ENCODE measurements at regions not wholly inside any gene's neighbourhood (a gene's known extent, or its start where the extent isn't known, plus 50 kb on each side); places are given as distances from the start of the nearest gene placed in this dataset.

GRCh38 chr5:116751684-116752083, 177.1 kb upstream of the SEMA6A start:
- Histone ChIP-seq H3K4me1 (ENCODE audit: control insufficient read depth in 1 of 2, insufficient read depth in 2 of 2, low read length in 2 of 2) (no peaks in the 10 kb centered on the region), H3K27ac (ENCODE audit: low read depth in 1 of 2, low read length in 2 of 2) (no peak overlapping the region)

GRCh38 chr5:116750631-116751580, 176.3 kb upstream of the SEMA6A start:
- Histone ChIP-seq H3K27me3 (ENCODE audit: control insufficient read depth in 1 of 2, insufficient read depth in 2 of 2, low read length in 1 of 2) (no peaks in the 10 kb centered on the region), H3K4me1 (ENCODE audit: control insufficient read depth in 1 of 2, insufficient read depth in 2 of 2, low read length in 2 of 2) (no peaks in the 10 kb centered on the region), H3K4me3 (ENCODE audit: low read length in 2 of 2) (no peak overlapping the region), H3K36me3 (ENCODE audit: control insufficient read depth in 1 of 2, insufficient read depth in 2 of 2, low read length in 1 of 2) (no peaks in the 10 kb centered on the region), H3K27ac (ENCODE audit: low read depth in 1 of 2, low read length in 2 of 2) (no peak overlapping the region), H3K9me3 (ENCODE audit: control insufficient read depth, low read length) (no peaks in the 10 kb centered on the region)
- WGBS, 2 donors: 69 to 79% methylated on average over 2 of the region's 2 CpGs
- no peak for ATAC-seq (ENCODE audit: low FRiP score)
- DNase-seq: no peak
- intact Hi-C loops (cut with DNase I): loop anchor here in 1 of 2 donors (10.0 kb wide), 1 partner anchor 176 kb away; the partner anchor contains the start of gene SEMA6A

More at GRCh38 chr5:116751684-116752083, 177.1 kb upstream of the SEMA6A start:
- no peak for ATAC-seq (ENCODE audit: low FRiP score)
- no peaks in the 10 kb centered on the region for H3K27me3 ChIP-seq (ENCODE audit: control insufficient read depth in 1 of 2, insufficient read depth in 2 of 2, low read length in 1 of 2)
- H3K36me3 ChIP-seq (ENCODE audit: control insufficient read depth in 1 of 2, insufficient read depth in 2 of 2, low read length in 1 of 2): no peaks in the 10 kb centered on the region
- H3K9me3 ChIP-seq (ENCODE audit: control insufficient read depth, low read length): no peaks in the 10 kb centered on the region
- intact Hi-C loops (cut with DNase I): loop anchor here in 1 of 2 donors (10.0 kb wide), 1 partner anchor 177 kb away; the partner anchor contains the start of gene SEMA6A
- no peak for DNase-seq
- no peak overlapping the region for H3K4me3 ChIP-seq (ENCODE audit: low read length in 2 of 2)

DNA sequence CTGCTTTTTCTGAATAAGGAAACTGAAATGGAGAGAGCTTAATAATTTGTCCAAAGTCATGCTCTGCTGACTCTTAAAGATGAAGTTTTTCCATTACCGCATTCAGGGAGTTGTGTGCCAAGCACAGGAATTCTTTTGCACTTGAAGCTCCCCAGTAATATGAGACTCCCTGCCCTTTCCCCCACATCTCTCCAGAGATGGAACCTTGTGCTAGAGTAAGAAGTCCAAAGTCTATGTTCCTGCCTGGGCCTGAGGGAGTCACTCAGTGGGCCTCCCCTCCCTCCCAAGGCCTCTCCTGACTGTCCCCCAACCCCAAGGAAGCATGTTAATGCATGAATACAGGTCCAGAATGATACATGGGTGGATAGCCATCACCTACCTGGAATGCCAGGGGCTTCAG, 173.3 kb upstream of the SEMA6A start:
- H3K27ac ChIP-seq (ENCODE audit: low read depth in 1 of 2, low read length in 2 of 2): no peak overlapping the region
- no peaks in the 10 kb centered on the region for H3K4me1 ChIP-seq (ENCODE audit: control insufficient read depth in 1 of 2, insufficient read depth in 2 of 2, low read length in 2 of 2)
- peaks cover 3% of the 10 kb centered on the region for H3K9me3 ChIP-seq (ENCODE audit: control insufficient read depth, low read length)
- intact Hi-C loops (cut with DNase I): no loop called here
- DNase-seq (no peak), ATAC-seq (ENCODE audit: low FRiP score) (peak; percentile 85)
- H3K4me3 ChIP-seq (ENCODE audit: low read length in 2 of 2): no peak overlapping the region
- no peaks in the 10 kb centered on the region for H3K27me3 ChIP-seq (ENCODE audit: control insufficient read depth in 1 of 2, insufficient read depth in 2 of 2, low read length in 1 of 2)
- H3K36me3 ChIP-seq (ENCODE audit: control insufficient read depth in 1 of 2, insufficient read depth in 2 of 2, low read length in 1 of 2): no peaks in the 10 kb centered on the region
- WGBS, 2 donors: 8 to 12% methylated on average over 1 of the region's 1 CpG

- peaks cover 3% of the 10 kb centered on the region for H3K9me3 ChIP-seq (ENCODE audit: control insufficient read depth, low read length)
- no peak overlapping the region for H3K27ac ChIP-seq (ENCODE audit: low read depth in 1 of 2, low read length in 2 of 2)
- ATAC-seq (ENCODE audit: low FRiP score): no peak
- H3K4me1 ChIP-seq (ENCODE audit: control insufficient read depth in 1 of 2, insufficient read depth in 2 of 2, low read length in 2 of 2): no peaks in the 10 kb centered on the region
- no peaks in the 10 kb centered on the region for H3K27me3 ChIP-seq (ENCODE audit: control insufficient read depth in 1 of 2, insufficient read depth in 2 of 2, low read length in 1 of 2)
- 55 to 57% methylated on average over 3 of the region's 3 CpGs for WGBS, 2 donors
- no peak for DNase-seq
- no peak overlapping the region for H3K4me3 ChIP-seq (ENCODE audit: low read length in 2 of 2)
- intact Hi-C loops (cut with DNase I): no loop called here
- H3K36me3 ChIP-seq (ENCODE audit: control insufficient read depth in 1 of 2, insufficient read depth in 2 of 2, low read length in 1 of 2): no peaks in the 10 kb centered on the region
Measured at GRCh38 chr5:116746668-116747067, 172.0 kb upstream of the SEMA6A start.

DNA sequence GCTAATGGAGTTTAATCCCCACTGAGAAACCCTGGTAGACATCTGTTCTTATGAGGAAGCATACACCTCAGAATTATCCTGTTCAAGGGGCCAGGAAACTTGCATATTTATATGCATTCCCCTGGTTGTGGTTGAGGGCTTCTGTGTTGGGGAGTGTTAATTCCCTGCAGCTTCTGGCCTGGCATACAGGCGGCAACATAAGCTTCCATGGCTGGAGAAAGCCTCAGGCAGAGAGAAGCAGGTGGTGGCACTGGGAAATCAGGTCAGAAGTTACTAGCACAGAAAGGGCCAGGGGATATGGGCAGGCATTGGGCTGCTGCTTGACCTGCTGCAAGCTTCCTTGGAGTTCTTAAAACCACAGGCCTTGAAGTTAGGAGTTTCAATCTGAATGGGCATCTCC, 166.1 kb upstream of the SEMA6A start:
- no peaks in the 10 kb centered on the region for H3K4me1 ChIP-seq (ENCODE audit: control insufficient read depth in 1 of 2, insufficient read depth in 2 of 2, low read length in 2 of 2)
- H3K4me3 ChIP-seq (ENCODE audit: low read length in 2 of 2): no peak overlapping the region
- H3K9me3 ChIP-seq (ENCODE audit: control insufficient read depth, low read length): peaks cover 3% of the 10 kb centered on the region
- intact Hi-C loops (cut with DNase I): no loop called here
- DNase-seq (no peak), ATAC-seq (ENCODE audit: low FRiP score) (no peak)
- no peaks in the 10 kb centered on the region for H3K27me3 ChIP-seq (ENCODE audit: control insufficient read depth in 1 of 2, insufficient read depth in 2 of 2, low read length in 1 of 2)
- no peaks in the 10 kb centered on the region for H3K36me3 ChIP-seq (ENCODE audit: control insufficient read depth in 1 of 2, insufficient read depth in 2 of 2, low read length in 1 of 2)
- H3K27ac ChIP-seq (ENCODE audit: low read depth in 1 of 2, low read length in 2 of 2): no peak overlapping the region
- WGBS, 2 donors: 97 to 100% methylated on average over 1 of the region's 1 CpG

DNA sequence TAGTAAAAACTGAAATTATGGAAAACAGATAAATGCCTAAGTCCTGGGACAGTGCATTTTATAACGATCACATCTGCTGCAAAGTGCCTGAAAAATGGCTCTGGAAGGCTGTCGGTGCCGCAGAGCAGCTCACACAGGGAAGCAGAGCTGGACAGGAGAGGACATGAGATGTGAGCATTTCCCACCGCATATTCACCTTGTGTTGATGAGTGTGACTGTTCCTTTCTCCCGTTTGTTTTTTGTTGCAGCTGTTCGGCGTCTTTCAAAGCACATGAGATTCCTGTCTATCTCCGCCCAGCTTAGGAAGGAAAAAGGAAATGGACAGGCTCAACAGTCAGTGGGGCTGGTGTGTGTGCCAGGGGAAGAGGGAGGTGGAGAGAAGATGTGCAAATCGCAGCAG, 164.9 kb upstream of the SEMA6A start:
- intact Hi-C loops (cut with DNase I): no loop called here
- Histone ChIP-seq H3K4me1 (ENCODE audit: control insufficient read depth in 1 of 2, insufficient read depth in 2 of 2, low read length in 2 of 2) (no peaks in the 10 kb centered on the region), H3K4me3 (ENCODE audit: low read length in 2 of 2) (no peak overlapping the region), H3K9me3 (ENCODE audit: control insufficient read depth, low read length) (peaks cover 1% of the 10 kb centered on the region), H3K27me3 (ENCODE audit: control insufficient read depth in 1 of 2, insufficient read depth in 2 of 2, low read length in 1 of 2) (no peaks in the 10 kb centered on the region), H3K27ac (ENCODE audit: low read depth in 1 of 2, low read length in 2 of 2) (no peak overlapping the region), H3K36me3 (ENCODE audit: control insufficient read depth in 1 of 2, insufficient read depth in 2 of 2, low read length in 1 of 2) (no peaks in the 10 kb centered on the region)
- WGBS, 2 donors: 76 to 80% methylated on average over 9 of the region's 9 CpGs
- DNase-seq (no peak), ATAC-seq (ENCODE audit: low FRiP score) (peak; percentile 31)

DNA sequence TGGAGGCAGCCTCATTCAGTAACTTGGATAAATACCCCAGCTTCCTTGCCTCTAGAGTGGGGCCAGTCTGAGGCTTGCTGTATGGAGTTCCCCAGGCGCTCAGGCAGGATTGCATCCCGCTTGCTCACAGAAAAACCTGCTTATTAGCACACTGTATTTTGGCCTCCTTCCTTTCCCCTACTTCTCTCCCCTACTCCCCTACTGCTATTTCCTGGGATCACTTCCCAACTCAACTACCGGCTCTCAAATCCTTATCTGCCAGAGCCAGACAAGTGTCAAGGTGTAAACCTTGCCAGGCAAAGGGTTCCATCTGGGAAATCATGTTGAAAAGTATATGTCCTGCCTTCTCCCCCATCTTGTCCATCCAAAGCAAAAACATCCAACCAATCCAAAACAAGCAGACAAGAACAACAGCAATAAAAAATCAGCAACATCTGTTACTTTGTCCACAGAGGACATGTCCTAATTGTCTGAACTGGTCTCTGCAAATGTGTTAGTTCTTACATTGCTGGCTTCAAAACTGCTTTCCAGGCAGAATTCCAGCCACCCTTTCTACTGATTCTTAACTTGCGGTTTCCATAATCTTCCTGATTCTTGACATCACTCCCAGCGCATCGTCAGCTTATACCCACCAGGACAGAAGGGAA, 164.1 kb upstream of the SEMA6A start:
- Histone ChIP-seq H3K9me3 (ENCODE audit: control insufficient read depth, low read length) (peaks cover 1% of the 10 kb centered on the region), H3K4me1 (ENCODE audit: control insufficient read depth in 1 of 2, insufficient read depth in 2 of 2, low read length in 2 of 2) (no peaks in the 10 kb centered on the region), H3K4me3 (ENCODE audit: low read length in 2 of 2) (no peak overlapping the region), H3K27me3 (ENCODE audit: control insufficient read depth in 1 of 2, insufficient read depth in 2 of 2, low read length in 1 of 2) (no peaks in the 10 kb centered on the region), H3K27ac (ENCODE audit: low read depth in 1 of 2, low read length in 2 of 2) (no peak overlapping the region), H3K36me3 (ENCODE audit: control insufficient read depth in 1 of 2, insufficient read depth in 2 of 2, low read length in 1 of 2) (no peaks in the 10 kb centered on the region)
- DNase-seq (no peak), ATAC-seq (ENCODE audit: low FRiP score) (peak; percentile 30)
- 52 to 57% methylated on average over 6 of the region's 6 CpGs for WGBS, 2 donors
- intact Hi-C loops (cut with DNase I): no loop called here

- H3K36me3 ChIP-seq (ENCODE audit: control insufficient read depth in 1 of 2, insufficient read depth in 2 of 2, low read length in 1 of 2): no peaks in the 10 kb centered on the region
- no peaks in the 10 kb centered on the region for H3K9me3 ChIP-seq (ENCODE audit: control insufficient read depth, low read length)
- ATAC-seq (ENCODE audit: low FRiP score): peak; percentile 42
- no peak overlapping the region for H3K4me3 ChIP-seq (ENCODE audit: low read length in 2 of 2)
- intact Hi-C loops (cut with DNase I): no loop called here
- 29 to 34% methylated on average over 5 of the region's 5 CpGs for WGBS, 2 donors
- H3K27me3 ChIP-seq (ENCODE audit: control insufficient read depth in 1 of 2, insufficient read depth in 2 of 2, low read length in 1 of 2): no peaks in the 10 kb centered on the region
- no peaks in the 10 kb centered on the region for H3K4me1 ChIP-seq (ENCODE audit: control insufficient read depth in 1 of 2, insufficient read depth in 2 of 2, low read length in 2 of 2)
- H3K27ac ChIP-seq (ENCODE audit: low read depth in 1 of 2, low read length in 2 of 2): no peak overlapping the region
- no peak for DNase-seq
Measured at GRCh38 chr5:116738239-116738614, 163.6 kb upstream of the SEMA6A start.

DNA sequence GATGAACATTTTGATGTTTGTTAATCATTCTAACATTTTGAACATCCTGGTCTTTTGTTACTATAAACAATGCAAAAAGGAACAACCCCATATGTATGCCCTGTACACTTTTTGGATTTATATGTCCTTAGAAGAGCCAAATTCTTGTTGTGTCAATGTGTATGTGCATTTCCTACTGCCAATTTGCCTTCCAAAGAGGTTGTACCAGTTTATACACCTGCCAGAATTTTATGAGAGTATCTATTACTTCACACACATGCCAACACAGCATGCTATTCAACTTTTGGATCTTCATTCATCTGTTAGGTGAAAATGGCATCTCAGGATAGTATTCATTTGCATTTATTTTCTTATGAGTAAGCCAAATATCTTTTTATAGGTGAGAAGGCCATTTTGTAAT, 162.0 kb upstream of the SEMA6A start:
- DNase-seq (no peak), ATAC-seq (ENCODE audit: low FRiP score) (no peak)
- Histone ChIP-seq H3K27me3 (ENCODE audit: control insufficient read depth in 1 of 2, insufficient read depth in 2 of 2, low read length in 1 of 2) (no peaks in the 10 kb centered on the region), H3K36me3 (ENCODE audit: control insufficient read depth in 1 of 2, insufficient read depth in 2 of 2, low read length in 1 of 2) (no peaks in the 10 kb centered on the region), H3K9me3 (ENCODE audit: control insufficient read depth, low read length) (no peaks in the 10 kb centered on the region), H3K4me3 (ENCODE audit: low read length in 2 of 2) (no peak overlapping the region), H3K27ac (ENCODE audit: low read depth in 1 of 2, low read length in 2 of 2) (no peak overlapping the region), H3K4me1 (ENCODE audit: control insufficient read depth in 1 of 2, insufficient read depth in 2 of 2, low read length in 2 of 2) (no peaks in the 10 kb centered on the region)
- intact Hi-C loops (cut with DNase I): no loop called here

Measured in aorta (tissue), 5 donors.